OCI-LY3 (cell line): ENCODE measurements at regions not wholly inside any gene's neighbourhood (a gene's known extent, or its start where the extent isn't known, plus 50 kb on each side); places are given as distances from the start of the nearest gene placed in this dataset.

Source experiments
- CTCF ChIP-seq: fragments of 200-600, 300-600 bp; sonication (generic); IDR thresholded peaks from 2 replicates; pipeline ENCODE4 v1.5.1; 2014; ENCODE audit warnings: antibody characterized with exemption, low read length, low read depth
- EZH2phosphoT487 ChIP-seq: fragments of 200-600 bp; shearing (Covaris generic); IDR thresholded peaks from 2 replicates; pipeline ENCODE4 v1.6.1; 2018; ENCODE audit warnings: antibody characterized with exemption, mixed run types, low read depth

GRCh38 chr9:81125446-81126092 is 563.8 kb downstream of the TLE1 start:
- TF ChIP-seq CTCF: no peak
- TF ChIP-seq EZH2phosphoT487: no peak
